SK-N-MC (cell line): ENCODE measurements at regions not wholly inside any gene's neighbourhood (a gene's known extent, or its start where the extent isn't known, plus 50 kb on each side); places are given as distances from the start of the nearest gene placed in this dataset.
A peak's percentile ranks its signal among the peaks of the same experiment; 100 is the strongest.

Experiments
- DNase-seq: peaks from one replicate; pipeline ENCODE4 v3.0.0-alpha.2; 2011; ENCODE audit warnings: low read depth, low spot score
- H3K27ac ChIP-seq: fragments of 200-600 bp; sonication (generic); 2 replicates; pipeline ENCODE4 v1.5.1; 2016; ENCODE audit warnings: mixed run types
- H3K36me3 ChIP-seq: fragments of 200-600 bp; sonication (generic); 2 replicates; pipeline ENCODE4 v1.6.1; 2017; ENCODE audit warnings: antibody characterized with exemption, low read length, mixed read lengths; ENCODE audit not compliant: insufficient read depth
- H3K4me3 ChIP-seq: fragments of 200-600 bp; sonication (generic); 2 replicates; pipeline ENCODE4 v1.5.1; 2016
- H3K9ac ChIP-seq: fragments of 200-600 bp; sonication (generic); 2 replicates; pipeline ENCODE4 v1.8.0; 2017; ENCODE audit warnings: mixed run types, mixed read lengths; ENCODE audit not compliant: insufficient read length
- H3K9me3 ChIP-seq: fragments of 200-600 bp; sonication (generic); 2 replicates; pipeline ENCODE4 v1.6.1; 2017; ENCODE audit warnings: low read depth, mild to moderate bottlenecking, antibody characterized with exemption, low read length, moderate library complexity, mixed read lengths
- EZH2 ChIP-seq: fragments of 200-600 bp; sonication (generic); IDR thresholded peaks from one replicate; pipeline ENCODE4 v1.6.1; 2017; ENCODE audit warnings: antibody characterized with exemption
- FOXP2 ChIP-seq: optimal IDR thresholded peaks from 2 replicates; pipeline ENCODE3; 2011; ENCODE audit warnings: mild to moderate bottlenecking, moderate library complexity; ENCODE audit not compliant: insufficient read depth; ENCODE audit errors: extremely low read length, control extremely low read depth
- POLR2AphosphoS5 ChIP-seq: IDR thresholded peaks from 2 replicates; pipeline ENCODE4 v1.6.1; 2012; ENCODE audit warnings: mild to moderate bottlenecking, low read depth, low read length, borderline replicate concordance

DNA sequence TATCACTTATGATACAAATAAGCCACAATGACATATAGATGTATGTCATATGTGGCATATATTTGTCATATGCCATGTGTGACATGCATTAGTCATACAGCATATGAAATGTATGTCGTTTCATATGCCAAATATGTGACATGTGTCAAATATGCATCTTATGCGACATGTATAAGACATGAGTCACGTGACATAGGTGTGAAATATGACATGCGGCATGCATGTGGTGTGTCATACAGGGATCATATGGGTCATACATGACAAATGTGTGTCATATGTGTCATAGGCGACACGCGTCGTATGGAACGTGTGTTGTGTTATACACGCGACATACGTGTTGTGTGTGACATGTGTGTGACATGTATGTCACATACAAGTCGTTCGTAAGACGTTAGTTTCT lies 2154.0 kb upstream of the PIK3C3 start:
- no peak overlapping the region for H3K27ac ChIP-seq
- DNase-seq: no peak
- H3K36me3 ChIP-seq: no peaks in the 10 kb centered on the region
- no peak overlapping the region for H3K9ac ChIP-seq
- TF ChIP-seq EZH2 (no peak), POLR2AphosphoS5 (no peak), FOXP2 (no peak)
- no peak overlapping the region for H3K4me3 ChIP-seq
- peaks cover 2% of the 10 kb centered on the region; the same call in 1 of the 2 replicates for H3K9me3 ChIP-seq

- Histone ChIP-seq H3K9me3 (peaks cover 2% of the 10 kb centered on the region; the same call in 1 of the 2 replicates), H3K36me3 (no peaks in the 10 kb centered on the region; the same call in 1 of the 2 replicates), H3K4me3 (peak overlapping the region; percentile 66), H3K27ac (no peak overlapping the region), H3K9ac (no peak overlapping the region)
- no peak for DNase-seq
- TF ChIP-seq EZH2 (no peak), FOXP2 (no peak), POLR2AphosphoS5 (no peak)
Observed at GRCh38 chr18:39799006-39799405, 2156.0 kb upstream of the PIK3C3 start.

- H3K4me3 ChIP-seq: no peak overlapping the region
- no peak overlapping the region for H3K27ac ChIP-seq
- TF ChIP-seq FOXP2 (no peak), EZH2 (no peak), POLR2AphosphoS5 (no peak)
- no peaks in the 10 kb centered on the region for H3K9me3 ChIP-seq
- no peaks in the 10 kb centered on the region; the same call in 1 of the 2 replicates for H3K36me3 ChIP-seq
- no peak overlapping the region for H3K9ac ChIP-seq
- DNase-seq: no peak
Observed at GRCh38 chr18:39796393-39796792, 2158.6 kb upstream of the PIK3C3 start.

DNA sequence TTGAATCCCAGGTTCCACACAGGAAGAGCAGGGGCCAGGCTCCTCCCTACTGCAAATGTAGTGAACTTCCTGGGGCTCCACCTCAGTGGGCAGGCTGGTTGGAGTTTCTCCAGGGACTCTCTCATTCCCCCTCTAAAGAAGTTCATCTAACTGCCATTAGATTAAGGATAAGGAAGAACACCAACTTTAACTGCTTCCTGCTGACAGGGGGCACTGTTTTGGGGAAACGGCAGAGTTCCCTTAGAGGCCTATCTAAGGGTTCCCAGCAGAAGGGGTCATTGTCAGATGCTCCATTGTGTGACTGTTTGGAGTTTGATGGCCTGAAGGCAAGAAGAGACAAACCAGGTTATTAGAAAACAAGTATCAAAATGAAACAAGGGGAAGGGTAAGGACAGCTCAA lies 2159.7 kb upstream of the PIK3C3 start:
- Histone ChIP-seq H3K9ac (no peak overlapping the region), H3K4me3 (no peak overlapping the region), H3K9me3 (no peaks in the 10 kb centered on the region), H3K27ac (no peak overlapping the region), H3K36me3 (no peaks in the 10 kb centered on the region; the same call in 1 of the 2 replicates)
- TF ChIP-seq POLR2AphosphoS5 (no peak), EZH2 (no peak)
- no peak for DNase-seq

DNA sequence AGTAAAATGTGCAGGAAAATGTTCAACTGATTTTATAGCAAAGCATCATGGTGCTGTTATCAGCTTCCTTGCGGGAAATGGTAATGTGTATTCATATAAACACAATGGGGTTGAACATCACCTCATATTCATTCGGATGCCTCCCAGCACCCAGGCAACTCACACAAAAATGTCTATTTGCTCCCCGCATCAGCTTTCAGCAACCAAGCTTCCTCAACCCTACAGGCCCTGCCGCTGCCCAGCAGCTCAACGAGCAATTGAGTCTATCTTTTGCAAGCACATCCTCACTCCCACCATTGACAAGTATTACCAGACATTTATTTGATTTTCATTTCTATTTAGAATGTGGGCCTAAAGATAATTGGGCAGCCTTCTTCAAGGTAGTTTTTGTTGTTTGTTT lies 2161.4 kb upstream of the PIK3C3 start:
- no peaks in the 10 kb centered on the region; the same call in 1 of the 2 replicates for H3K36me3 ChIP-seq
- no peak overlapping the region for H3K27ac ChIP-seq
- H3K4me3 ChIP-seq: no peak overlapping the region
- no peaks in the 10 kb centered on the region for H3K9me3 ChIP-seq
- DNase-seq: no peak
- no peak overlapping the region for H3K9ac ChIP-seq
- TF ChIP-seq POLR2AphosphoS5 (no peak), FOXP2 (no peak), EZH2 (no peak)

GRCh38 chr18:39788383-39788782 lies 2166.7 kb upstream of the PIK3C3 start:
- H3K36me3 ChIP-seq: no peaks in the 10 kb centered on the region
- H3K9me3 ChIP-seq: no peaks in the 10 kb centered on the region
- TF ChIP-seq EZH2 (no peak), POLR2AphosphoS5 (no peak), FOXP2 (no peak)
- H3K9ac ChIP-seq: no peak overlapping the region
- DNase-seq: no peak
- no peak overlapping the region for H3K27ac ChIP-seq
- H3K4me3 ChIP-seq: no peak overlapping the region

DNA sequence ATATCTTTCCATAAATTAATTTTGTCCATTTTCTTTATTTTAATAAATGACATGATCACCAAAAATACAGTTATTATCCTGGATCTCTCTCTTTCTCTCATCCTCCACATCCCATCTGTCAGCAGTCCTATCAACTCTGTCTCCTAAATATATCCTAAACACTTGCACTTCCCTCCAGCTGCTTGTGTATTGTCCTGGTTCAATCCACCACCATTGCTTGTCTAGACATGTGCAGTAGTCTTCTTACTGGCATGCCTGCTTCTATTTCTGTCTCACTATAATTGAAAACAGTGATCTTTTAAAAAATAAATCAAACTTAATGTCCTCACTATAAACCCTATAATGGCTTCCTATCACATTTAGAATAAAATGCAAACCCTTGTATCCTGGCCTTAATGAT lies 2168.6 kb upstream of the PIK3C3 start:
- Histone ChIP-seq H3K36me3 (no peaks in the 10 kb centered on the region), H3K27ac (no peak overlapping the region), H3K4me3 (no peak overlapping the region), H3K9ac (no peak overlapping the region), H3K9me3 (no peaks in the 10 kb centered on the region)
- TF ChIP-seq FOXP2 (no peak), POLR2AphosphoS5 (no peak), EZH2 (no peak)
- DNase-seq: no peak

GRCh38 chr18:39784541-39784940 lies 2170.5 kb upstream of the PIK3C3 start:
- no peak for DNase-seq

GRCh38 chr18:39781565-39781964 lies 2173.5 kb upstream of the PIK3C3 start:
- Histone ChIP-seq H3K4me3 (no peak overlapping the region), H3K9ac (no peak overlapping the region), H3K27ac (no peak overlapping the region), H3K36me3 (no peaks in the 10 kb centered on the region), H3K9me3 (no peaks in the 10 kb centered on the region)
- no peak for DNase-seq
- TF ChIP-seq EZH2 (no peak), POLR2AphosphoS5 (no peak), FOXP2 (no peak)

More at GRCh38 chr18:39784541-39784940, 2170.5 kb upstream of the PIK3C3 start:
- Histone ChIP-seq H3K27ac (no peak overlapping the region), H3K4me3 (no peak overlapping the region), H3K36me3 (no peaks in the 10 kb centered on the region), H3K9me3 (no peaks in the 10 kb centered on the region), H3K9ac (no peak overlapping the region)
- TF ChIP-seq EZH2 (no peak), FOXP2 (no peak), POLR2AphosphoS5 (no peak)
